Sigmoid colon (tissue), 6 donors: ENCODE measurements at regions not wholly inside any gene's neighbourhood (a gene's known extent, or its start where the extent isn't known, plus 50 kb on each side); places are given as distances from the start of the nearest gene placed in this dataset.

Experiments
- DNase-seq: peaks from one replicate; pipeline ENCODE4 v3.0.0-alpha.2; 2019
- H3K27ac ChIP-seq, 4 donors: fragments of 200-600 bp; sonication (generic); one replicate each; pipeline ENCODE4 v1.5.1; 2016 to 2019; ENCODE audit warnings: mild to moderate bottlenecking in 1 of 4
- H3K27me3 ChIP-seq, 3 donors: fragments of 200-600 bp; sonication (generic); one replicate each; pipeline ENCODE4 v1.5.1; 2019; ENCODE audit warnings: mild to moderate bottlenecking in 1 of 3
- H3K36me3 ChIP-seq, 4 donors: fragments of 200-600 bp; sonication (generic); one replicate each; pipeline ENCODE4 v1.5.1; 2016 to 2019
- H3K4me1 ChIP-seq, 4 donors: fragments of 200-600 bp; sonication (generic); one replicate each; pipeline ENCODE4 v1.5.1; 2017 to 2019
- H3K4me3 ChIP-seq, 4 donors: fragments of 200-600 bp; sonication (generic); one replicate each; pipeline ENCODE4 v1.5.1; 2017 to 2019; ENCODE audit warnings: mild to moderate bottlenecking in 2 of 4, moderate library complexity in 1 of 4
- H3K9me3 ChIP-seq, 4 donors: fragments of 200-600 bp in 3 of 4; sonication (generic) in 3 of 4; one replicate each; pipeline versions ENCODE4 v1.5.1 to v1.6.1; 2013 to 2019
- EP300 ChIP-seq, 4 donors: sonication (generic); formaldehyde crosslinking; IDR thresholded peaks; one replicate each; pipeline ENCODE4 v1.6.1; 2017; ENCODE audit warnings: antibody characterized with exemption in 4 of 4
- POLR2A ChIP-seq, 2 donors: fragments of 450-650 bp; IDR thresholded peaks; one replicate each; pipeline ENCODE4 v1.6.1; 2016; ENCODE audit warnings: antibody characterized with exemption in 2 of 2, mild to moderate bottlenecking in 2 of 2, moderate library complexity in 2 of 2
- POLR2AphosphoS5 ChIP-seq, 4 donors: sonication (generic); formaldehyde crosslinking; IDR thresholded peaks; one replicate each; pipeline ENCODE4 v1.6.1; 2017; ENCODE audit warnings: antibody characterized with exemption in 4 of 4
- WGBS, 2 donors: extraction: QIAGEN DNeasy Blood & Tissue Kit; methylation state at CpG; one replicate each; pipeline ENCODE4 v1.1.7; 2013; 5-methylcytosine and 5-hydroxymethylcytosine counted together
- intact Hi-C: fragments of 100-400 bp; cut with DNase I; formaldehyde crosslinking; loops from one replicate; pipeline ENCODE4 v1.15.1; 2023
- TF ChIP-seq, protein P1 (sequence below), 4 experiments: fragments of 450-650 bp in 3 of 4; fragments of 200-600 bp in 1 of 4; IDR thresholded peaks; one replicate each; pipeline ENCODE4 v1.5.1; 2016 to 2019; ENCODE audit warnings: antibody characterized with exemption in 4 of 4, mild to moderate bottlenecking in 3 of 4, moderate library complexity in 2 of 4
- donor health status: healthy with polysubstance abuse.
- donor health status: healthy.

GRCh38 chr5:114050087-114050486 lies 311.8 kb upstream of the KCNN2 start:
- no peaks in the 10 kb centered on the region for H3K9me3 ChIP-seq
- no peak for TF ChIP-seq POLR2A (IDR thresholded peaks at IDR 0.05)
- no peak for TF ChIP-seq EP300 (IDR thresholded peaks at IDR 0.05)
- TF ChIP-seq, protein P1, sequence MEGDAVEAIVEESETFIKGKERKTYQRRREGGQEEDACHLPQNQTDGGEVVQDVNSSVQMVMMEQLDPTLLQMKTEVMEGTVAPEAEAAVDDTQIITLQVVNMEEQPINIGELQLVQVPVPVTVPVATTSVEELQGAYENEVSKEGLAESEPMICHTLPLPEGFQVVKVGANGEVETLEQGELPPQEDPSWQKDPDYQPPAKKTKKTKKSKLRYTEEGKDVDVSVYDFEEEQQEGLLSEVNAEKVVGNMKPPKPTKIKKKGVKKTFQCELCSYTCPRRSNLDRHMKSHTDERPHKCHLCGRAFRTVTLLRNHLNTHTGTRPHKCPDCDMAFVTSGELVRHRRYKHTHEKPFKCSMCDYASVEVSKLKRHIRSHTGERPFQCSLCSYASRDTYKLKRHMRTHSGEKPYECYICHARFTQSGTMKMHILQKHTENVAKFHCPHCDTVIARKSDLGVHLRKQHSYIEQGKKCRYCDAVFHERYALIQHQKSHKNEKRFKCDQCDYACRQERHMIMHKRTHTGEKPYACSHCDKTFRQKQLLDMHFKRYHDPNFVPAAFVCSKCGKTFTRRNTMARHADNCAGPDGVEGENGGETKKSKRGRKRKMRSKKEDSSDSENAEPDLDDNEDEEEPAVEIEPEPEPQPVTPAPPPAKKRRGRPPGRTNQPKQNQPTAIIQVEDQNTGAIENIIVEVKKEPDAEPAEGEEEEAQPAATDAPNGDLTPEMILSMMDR (IDR thresholded peaks at IDR 0.05), result no peak
- TF ChIP-seq POLR2AphosphoS5 (IDR thresholded peaks at IDR 0.05), result no peak
- intact Hi-C loops, result no loop called here
- no peak overlapping the region for H3K27ac ChIP-seq
- H3K36me3 ChIP-seq, result no peaks in the 10 kb centered on the region
- 55 to 79% methylated on average over 2 of the region's 2 CpGs for WGBS, 2 donors
- H3K4me3 ChIP-seq, result no peak overlapping the region
- H3K27me3 ChIP-seq, result no peaks in the 10 kb centered on the region
- no peak for DNase-seq
- peaks cover 0 to 29% (median 29%) of the 10 kb centered on the region in 4 donors for H3K4me1 ChIP-seq

DNA sequence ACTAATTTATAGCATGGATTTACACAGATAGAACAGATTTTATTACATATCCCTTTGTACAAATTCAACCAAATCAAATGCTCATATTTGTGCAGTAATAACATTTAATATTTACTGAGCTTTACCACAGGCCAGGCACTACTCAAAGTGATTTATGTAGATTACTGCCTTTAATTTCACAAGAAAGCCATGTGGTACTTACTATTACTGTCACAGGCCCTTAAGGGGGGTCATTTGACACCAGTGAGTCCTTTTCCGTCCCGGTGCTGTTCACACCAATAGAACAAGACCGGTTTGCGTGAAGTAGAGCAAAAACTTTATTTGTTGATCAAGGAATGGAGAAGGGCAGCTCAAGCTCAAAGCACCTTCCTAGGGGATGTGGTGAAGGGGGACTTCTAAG lies 308.5 kb upstream of the KCNN2 start:
- Histone ChIP-seq H3K36me3 (no peaks in the 10 kb centered on the region), H3K4me3 (no peak overlapping the region), H3K4me1 (peaks cover 0 to 43% (median 30%) of the 10 kb centered on the region in 4 donors), H3K27me3 (no peaks in the 10 kb centered on the region), H3K9me3 (no peaks in the 10 kb centered on the region), H3K27ac (peak overlapping the region in 3 of 4 donors; percentile 42 to 72 (median 62))
- no peak for DNase-seq
- intact Hi-C loops, result no loop called here
- 76 to 88% methylated on average over 4 of the region's 4 CpGs for WGBS, 2 donors
- peak in 3 of 4 donors; percentile 55 to 65 (median 56) for TF ChIP-seq POLR2AphosphoS5 (IDR thresholded peaks at IDR 0.05)
- no peak for TF ChIP-seq EP300 (IDR thresholded peaks at IDR 0.05)

GRCh38 chr5:114054594-114054993 lies 307.3 kb upstream of the KCNN2 start:
- 46 to 58% methylated on average over 3 of the region's 3 CpGs for WGBS, 2 donors
- no peaks in the 10 kb centered on the region for H3K9me3 ChIP-seq
- intact Hi-C loops, result no loop called here

GRCh38 chr5:114055318-114056184 lies 306.3 kb upstream of the KCNN2 start:
- peak in 1 of 4 donors; percentile 33 for TF ChIP-seq EP300 (IDR thresholded peaks at IDR 0.05)
- TF ChIP-seq, protein P1 (IDR thresholded peaks at IDR 0.05), result no peak
- peak in 1 of 4 donors; percentile 41 for TF ChIP-seq POLR2AphosphoS5 (IDR thresholded peaks at IDR 0.05)
- H3K27me3 ChIP-seq, result no peaks in the 10 kb centered on the region
- WGBS, 2 donors, result 2 to 3% methylated on average over 60 of the region's 60 CpGs
- no peaks in the 10 kb centered on the region for H3K9me3 ChIP-seq
- H3K36me3 ChIP-seq, result no peaks in the 10 kb centered on the region
- H3K27ac ChIP-seq, result peak overlapping the region; percentile 25 to 72 (median 64)
- peaks cover 0 to 43% (median 30%) of the 10 kb centered on the region in 4 donors for H3K4me1 ChIP-seq
- H3K4me3 ChIP-seq, result peak overlapping the region; percentile 28 to 56 (median 52)
- DNase-seq, result peak; percentile 76
- intact Hi-C loops, result no loop called here

More at GRCh38 chr5:114054594-114054993, 307.3 kb upstream of the KCNN2 start:
- no peaks in the 10 kb centered on the region for H3K36me3 ChIP-seq
- H3K4me1 ChIP-seq, result peaks cover 0 to 43% (median 30%) of the 10 kb centered on the region in 4 donors
- no peaks in the 10 kb centered on the region for H3K27me3 ChIP-seq
- peak overlapping the region in 3 of 4 donors; percentile 62 to 72 (median 66) for H3K27ac ChIP-seq
- DNase-seq, result no peak
- H3K4me3 ChIP-seq, result peak overlapping the region in 1 of 4 donors; percentile 56
- TF ChIP-seq POLR2AphosphoS5 (IDR thresholded peaks at IDR 0.05) (no peak), EP300 (IDR thresholded peaks at IDR 0.05) (no peak), POLR2A (IDR thresholded peaks at IDR 0.05) (no peak)
- TF ChIP-seq, protein P1 (IDR thresholded peaks at IDR 0.05), result no peak

DNA sequence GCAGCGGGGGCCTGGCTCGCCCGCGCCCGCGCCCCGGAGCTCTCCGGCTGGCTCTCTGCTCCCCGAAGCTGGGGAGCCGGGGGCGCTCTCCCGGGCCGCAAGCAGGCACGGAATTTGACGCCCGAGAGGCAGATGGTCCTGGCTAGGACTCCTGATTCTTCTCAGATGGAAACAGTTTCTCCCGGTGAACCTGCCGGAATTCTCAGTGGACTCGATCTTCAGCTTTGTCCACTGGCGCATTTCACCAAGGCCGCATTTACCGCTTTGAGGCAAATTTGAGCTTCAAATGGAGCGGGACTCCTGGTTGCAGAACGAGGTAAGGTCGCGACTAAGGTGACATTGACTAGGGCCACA lies 305.7 kb upstream of the KCNN2 start:
- WGBS, 2 donors, result 10 to 15% methylated on average over 26 of the region's 26 CpGs
- H3K27me3 ChIP-seq, result no peaks in the 10 kb centered on the region
- H3K27ac ChIP-seq, result peak overlapping the region; percentile 25 to 72 (median 64)
- peaks cover 0 to 43% (median 30%) of the 10 kb centered on the region in 4 donors for H3K4me1 ChIP-seq
- peak overlapping the region; percentile 28 to 56 (median 52) for H3K4me3 ChIP-seq
- intact Hi-C loops, result no loop called here
- H3K36me3 ChIP-seq, result no peaks in the 10 kb centered on the region
- no peak for TF ChIP-seq EP300 (IDR thresholded peaks at IDR 0.05)
- TF ChIP-seq, protein P1 (IDR thresholded peaks at IDR 0.05), result no peak
- TF ChIP-seq POLR2AphosphoS5 (IDR thresholded peaks at IDR 0.05), result no peak
- TF ChIP-seq POLR2A (IDR thresholded peaks at IDR 0.05), result no peak
- DNase-seq, result no peak
- no peaks in the 10 kb centered on the region for H3K9me3 ChIP-seq
